Astrocyte of the spinal cord (primary cell): ENCODE measurements at regions not wholly inside any gene's neighbourhood (a gene's known extent, or its start where the extent isn't known, plus 50 kb on each side); places are given as distances from the start of the nearest gene placed in this dataset.

ENCODE experiments used
- DNase-seq: peaks from one replicate; pipeline ENCODE4 v3.0.0; 2011; ENCODE audit warnings: low read depth, low spot score
- H3K4me3 ChIP-seq: 2 replicates; pipeline ENCODE4 v1.5.1; 2011; ENCODE audit warnings: low read depth, mild to moderate bottlenecking, low read length, moderate library complexity
- in situ Hi-C: cut with HindIII; loops from 2 replicates; pipeline ENCODE4 v1.10.0; 2017; ENCODE audit warnings: low sequenced_read_pairs
- TF ChIP-seq, protein P1 (sequence below): IDR thresholded peaks from 2 replicates; pipeline ENCODE4 v1.5.1; 2012; ENCODE audit warnings: low read depth, mild to moderate bottlenecking, low read length, inconsistent platforms

DNA sequence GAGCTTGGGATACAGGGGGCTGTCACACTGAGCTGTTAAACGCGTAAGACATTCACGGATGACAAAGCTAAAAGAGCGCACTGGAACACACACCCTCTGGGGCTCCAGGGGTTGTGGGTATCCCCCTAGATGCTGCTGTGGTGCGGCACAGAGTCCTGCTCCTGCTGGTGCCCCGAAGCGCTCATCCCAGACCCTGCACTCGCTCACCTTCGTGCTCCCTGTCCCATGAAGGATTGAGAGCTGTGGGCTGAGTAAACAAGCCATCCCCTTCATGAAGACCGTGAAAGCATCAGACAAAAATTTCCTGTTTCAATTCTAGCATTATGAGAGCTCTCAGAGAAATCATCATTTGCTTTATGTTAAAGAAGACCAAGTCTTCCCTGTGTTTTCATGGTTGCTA is 463.5 kb upstream of the ADGRL2 start:
- H3K4me3 ChIP-seq = no peak overlapping the region
- TF ChIP-seq, protein P1, sequence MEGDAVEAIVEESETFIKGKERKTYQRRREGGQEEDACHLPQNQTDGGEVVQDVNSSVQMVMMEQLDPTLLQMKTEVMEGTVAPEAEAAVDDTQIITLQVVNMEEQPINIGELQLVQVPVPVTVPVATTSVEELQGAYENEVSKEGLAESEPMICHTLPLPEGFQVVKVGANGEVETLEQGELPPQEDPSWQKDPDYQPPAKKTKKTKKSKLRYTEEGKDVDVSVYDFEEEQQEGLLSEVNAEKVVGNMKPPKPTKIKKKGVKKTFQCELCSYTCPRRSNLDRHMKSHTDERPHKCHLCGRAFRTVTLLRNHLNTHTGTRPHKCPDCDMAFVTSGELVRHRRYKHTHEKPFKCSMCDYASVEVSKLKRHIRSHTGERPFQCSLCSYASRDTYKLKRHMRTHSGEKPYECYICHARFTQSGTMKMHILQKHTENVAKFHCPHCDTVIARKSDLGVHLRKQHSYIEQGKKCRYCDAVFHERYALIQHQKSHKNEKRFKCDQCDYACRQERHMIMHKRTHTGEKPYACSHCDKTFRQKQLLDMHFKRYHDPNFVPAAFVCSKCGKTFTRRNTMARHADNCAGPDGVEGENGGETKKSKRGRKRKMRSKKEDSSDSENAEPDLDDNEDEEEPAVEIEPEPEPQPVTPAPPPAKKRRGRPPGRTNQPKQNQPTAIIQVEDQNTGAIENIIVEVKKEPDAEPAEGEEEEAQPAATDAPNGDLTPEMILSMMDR = no peak
- in situ Hi-C loops = no loop called here
- no peak for DNase-seq

- TF ChIP-seq, protein P1 = no peak
- in situ Hi-C loops = no loop called here
- no peak for DNase-seq
- no peak overlapping the region for H3K4me3 ChIP-seq
Observed at GRCh38 chr1:81335876-81336275, 464.9 kb upstream of the ADGRL2 start.

DNA sequence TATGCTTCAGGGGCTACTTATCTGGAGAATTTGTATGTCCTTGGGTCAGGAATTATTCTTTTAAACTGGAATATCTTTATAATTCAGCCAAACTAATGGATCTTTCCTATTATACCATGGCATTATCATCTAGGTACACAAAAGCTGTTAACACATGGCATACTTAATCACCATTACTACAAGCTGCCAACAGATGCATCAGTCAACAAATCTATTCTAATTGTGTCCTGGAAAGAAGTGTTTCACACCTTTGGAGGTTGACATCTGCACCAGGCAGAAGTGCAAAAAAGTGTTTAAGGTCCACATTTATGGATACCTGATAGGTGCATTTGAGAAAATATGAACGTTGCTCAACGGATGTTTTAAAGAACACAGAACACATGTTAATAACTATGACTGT is 470.2 kb upstream of the ADGRL2 start:
- no peak for DNase-seq
- in situ Hi-C loops = no loop called here

GRCh38 chr1:81330111-81330510 is 470.6 kb upstream of the ADGRL2 start:
- no peak for DNase-seq
- in situ Hi-C loops = no loop called here
- TF ChIP-seq, protein P1 = no peak
- H3K4me3 ChIP-seq = no peak overlapping the region

More for the DNA sequence above, 470.2 kb upstream of the ADGRL2 start:
- TF ChIP-seq, protein P1 = no peak
- H3K4me3 ChIP-seq = no peak overlapping the region

- no peak for DNase-seq
- in situ Hi-C loops = no loop called here
- TF ChIP-seq, protein P1 = no peak
- H3K4me3 ChIP-seq = no peak overlapping the region
Observed at GRCh38 chr1:81329041-81329440, 471.7 kb upstream of the ADGRL2 start.

- no peak overlapping the region for H3K4me3 ChIP-seq
- TF ChIP-seq, protein P1 = no peak
- DNase-seq = no peak
Observed at GRCh38 chr1:81327743-81328142, 473.0 kb upstream of the ADGRL2 start.

More at GRCh38 chr1:81327743-81328142, 473.0 kb upstream of the ADGRL2 start:
- in situ Hi-C loops = no loop called here
